ENCODE measurements at regions not wholly inside any gene's neighbourhood (a gene's known extent, or its start where the extent isn't known, plus 50 kb on each side); places are given as distances from the start of the nearest gene placed in this dataset.

DNA sequence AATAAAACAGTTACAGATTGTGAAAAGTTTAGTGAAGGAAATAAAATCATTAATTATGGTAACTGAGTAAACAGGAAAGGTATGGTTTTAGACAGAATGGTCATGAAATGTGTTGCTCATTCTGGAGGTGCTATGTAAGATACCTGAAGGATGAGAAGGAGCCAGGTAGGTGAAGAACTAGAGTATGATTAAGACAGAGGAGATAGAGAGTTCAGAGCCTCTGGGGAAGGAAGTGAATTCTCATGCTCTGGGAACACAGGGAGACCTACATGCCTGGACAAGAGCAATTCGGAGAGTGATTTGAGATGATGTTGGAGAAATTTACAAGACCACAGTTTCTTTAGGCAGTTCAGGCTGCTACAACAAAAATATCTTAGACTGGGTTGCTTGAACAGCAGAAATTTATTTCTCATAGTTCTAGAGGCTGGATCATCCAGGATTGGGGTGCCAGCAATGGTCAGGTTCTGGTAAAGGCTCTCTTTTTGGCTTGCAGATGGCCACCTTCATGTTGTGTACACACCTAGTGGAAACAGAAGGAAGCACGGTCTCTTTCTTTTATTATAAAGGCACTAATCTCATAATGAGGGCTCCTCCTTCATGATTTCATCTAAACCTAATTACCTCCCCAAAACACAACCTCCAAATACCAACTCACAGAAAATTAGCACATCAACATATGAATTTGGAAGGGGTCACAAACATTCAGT lies 1416.1 kb downstream of the PCDH7 start:
- no peak for DNase-seq (ENCODE audit: low read depth)

DNA sequence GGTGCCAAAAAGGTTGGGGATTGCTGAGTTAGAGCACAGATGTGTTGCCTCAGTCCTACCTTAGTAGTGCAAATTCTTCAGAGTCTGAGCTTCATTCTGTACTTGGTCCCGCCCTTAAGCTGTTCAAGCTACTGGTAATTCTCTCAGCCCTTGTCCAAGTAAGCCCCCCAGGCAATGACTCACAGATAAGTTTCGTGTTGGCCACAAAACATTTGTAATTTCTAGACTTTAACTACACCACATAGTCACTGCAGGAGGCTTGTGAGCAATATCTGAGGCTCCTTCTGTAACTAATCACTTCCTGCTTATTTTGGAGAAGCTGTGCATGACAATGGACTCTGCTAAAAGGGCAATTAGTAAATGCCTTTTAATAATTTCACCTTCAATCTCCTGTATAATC lies 1420.5 kb downstream of the PCDH7 start:
- peak; percentile 94 for DNase-seq (ENCODE audit: low read depth)

DNA sequence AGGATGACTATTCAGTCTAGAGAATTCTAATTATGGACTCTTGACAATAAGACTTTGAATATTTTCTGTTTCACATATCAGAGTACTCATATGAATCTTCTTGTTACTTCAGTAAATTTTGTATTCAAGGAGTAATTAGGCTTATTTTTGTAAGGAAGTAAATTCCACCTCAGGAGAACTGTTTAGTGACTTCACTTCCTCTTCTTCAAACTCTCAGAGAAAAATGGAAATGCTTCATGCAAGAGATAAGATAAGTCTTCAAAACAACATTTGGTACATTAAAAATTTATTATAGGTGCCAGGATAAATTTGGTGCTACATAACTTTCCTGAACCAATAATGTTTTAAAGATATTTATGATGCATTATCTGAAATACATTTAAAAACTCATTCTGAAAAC lies 1421.9 kb downstream of the PCDH7 start:
- DNase-seq (ENCODE audit: low read depth), result no peak

DNA sequence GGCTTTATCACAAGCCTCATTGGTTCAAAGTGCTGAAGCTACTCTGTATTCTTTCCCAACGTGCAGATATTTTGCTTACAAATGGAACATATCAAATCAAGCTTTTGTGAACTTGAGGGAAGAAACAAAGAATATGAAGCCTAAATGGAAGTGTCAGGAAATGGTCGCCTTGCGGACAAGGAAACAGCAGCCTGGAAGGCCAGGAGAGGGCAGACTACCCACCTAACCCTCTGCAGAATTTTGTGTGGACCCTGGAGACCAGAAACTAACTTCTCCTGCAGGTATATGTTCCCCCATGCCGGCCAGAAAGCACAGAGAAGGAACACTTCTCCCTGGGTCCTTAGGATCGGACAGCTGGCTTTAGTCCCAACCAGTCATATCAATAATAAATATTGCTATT lies 1425.8 kb downstream of the PCDH7 start:
- no peak for DNase-seq (ENCODE audit: low read depth)

DNA sequence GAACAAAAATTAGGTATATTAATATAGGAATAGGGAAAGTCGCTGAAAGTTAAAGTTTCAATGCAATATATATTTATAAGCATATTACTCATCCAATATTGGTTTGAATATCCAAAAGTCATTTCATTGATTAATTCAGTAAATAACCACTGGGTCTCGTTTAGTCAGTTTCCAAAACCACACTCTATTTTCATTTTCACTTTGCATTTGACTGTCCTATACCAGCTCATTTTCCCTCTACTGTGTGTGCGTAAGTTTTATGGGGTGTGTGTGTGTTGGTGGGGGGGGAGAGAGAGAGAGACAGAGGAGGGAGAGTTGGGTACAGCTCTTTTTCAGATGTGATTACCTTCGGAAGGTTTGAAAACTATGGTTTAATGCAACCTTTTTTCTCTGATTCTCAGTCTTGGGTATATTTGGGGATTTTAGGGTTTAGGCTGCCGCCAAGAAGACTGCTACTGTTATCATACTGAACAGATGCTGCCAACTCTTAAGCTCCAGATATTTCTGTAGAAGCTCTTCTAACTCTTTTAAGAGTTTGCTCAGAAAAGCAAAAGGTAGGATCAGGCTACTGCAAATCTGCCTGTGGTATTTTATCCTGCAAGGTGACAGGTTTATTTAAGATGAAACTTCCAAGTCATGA lies 1427.4 kb downstream of the PCDH7 start:
- no peak for DNase-seq (ENCODE audit: low read depth)

DNA sequence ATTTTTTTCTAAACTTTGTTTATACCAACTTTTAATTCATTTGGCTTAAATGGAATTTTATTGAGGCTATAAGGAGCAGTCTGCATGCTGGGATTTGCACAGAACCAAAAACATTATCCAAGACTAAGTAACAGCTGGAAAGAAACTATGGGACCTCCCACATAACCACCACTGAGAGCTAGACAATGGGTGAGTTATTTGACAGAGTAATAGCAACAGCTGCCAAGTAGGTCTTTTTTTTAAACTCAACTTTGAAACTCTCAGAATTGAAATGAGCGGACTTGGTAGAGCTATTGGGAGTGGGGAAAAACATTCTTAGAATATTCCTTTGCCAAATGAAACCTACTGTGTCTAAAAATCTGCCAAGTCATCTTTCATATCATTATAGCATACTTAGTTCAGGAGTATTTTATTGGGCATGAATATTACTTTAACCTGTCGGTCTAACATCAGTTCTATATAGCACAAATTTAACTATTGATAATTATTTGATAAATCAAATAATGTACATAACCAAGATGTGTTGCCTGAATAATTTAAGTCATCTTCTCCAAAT lies 1428.0 kb downstream of the PCDH7 start:
- DNase-seq (ENCODE audit: low read depth), result peak; percentile 6

DNA sequence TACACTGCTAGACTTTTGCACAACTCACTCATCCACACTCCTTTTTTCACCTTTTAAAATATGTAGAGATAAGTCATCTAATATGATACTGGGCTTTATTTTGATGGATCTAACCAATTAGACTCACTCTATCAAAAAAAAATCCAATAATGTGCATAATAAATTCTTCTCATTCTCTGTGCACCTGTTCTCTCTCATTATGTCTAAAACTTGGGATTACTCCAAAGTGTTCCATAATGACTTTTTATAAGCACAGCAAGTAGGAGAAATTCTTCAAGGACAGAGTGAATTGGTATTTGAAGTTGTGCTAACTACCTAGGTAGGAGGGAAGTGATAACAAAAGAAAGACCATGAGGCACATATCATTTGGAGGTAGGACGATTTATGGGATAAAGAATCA lies 1438.8 kb downstream of the PCDH7 start:
- no peak for DNase-seq (ENCODE audit: low read depth)

DNA sequence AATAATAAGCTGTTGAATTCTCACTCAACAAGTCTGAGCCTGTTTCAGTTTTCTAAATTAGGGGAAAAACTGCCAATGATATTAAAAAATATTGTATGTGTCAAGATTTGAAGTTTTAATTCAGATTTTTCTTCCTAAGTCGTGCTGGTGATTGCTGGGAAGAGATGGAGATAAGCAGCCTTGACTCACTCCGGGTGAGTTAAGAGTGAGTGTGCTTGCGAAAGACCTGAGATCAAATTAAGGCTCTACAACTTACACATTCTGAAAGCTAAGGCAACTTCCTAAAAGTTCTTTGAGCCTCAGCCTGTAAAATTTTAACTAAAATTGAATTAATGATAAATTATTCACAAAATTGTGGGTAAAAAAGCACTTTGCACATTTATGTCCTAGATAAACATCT lies 1441.2 kb downstream of the PCDH7 start:
- DNase-seq (ENCODE audit: low read depth), result peak; percentile 62

DNA sequence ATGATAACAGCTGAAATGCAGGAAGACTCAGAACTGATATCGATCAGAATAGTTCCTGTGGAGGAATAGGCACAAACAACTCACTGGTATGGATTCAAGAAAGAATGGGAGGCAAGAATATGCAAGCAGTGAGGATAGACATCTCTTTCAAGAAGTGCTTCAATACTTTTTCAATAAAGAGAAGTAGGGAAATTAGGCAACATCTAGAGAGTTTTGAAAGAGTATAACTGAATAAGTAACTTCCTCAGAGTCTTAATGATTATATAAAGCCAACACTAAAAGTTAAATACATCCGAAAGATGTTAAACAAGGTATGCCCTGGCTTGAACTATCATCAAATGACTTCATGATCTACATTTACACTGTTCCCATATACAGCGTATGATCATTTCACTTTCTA lies 1443.0 kb downstream of the PCDH7 start:
- DNase-seq (ENCODE audit: low read depth), result no peak

DNA sequence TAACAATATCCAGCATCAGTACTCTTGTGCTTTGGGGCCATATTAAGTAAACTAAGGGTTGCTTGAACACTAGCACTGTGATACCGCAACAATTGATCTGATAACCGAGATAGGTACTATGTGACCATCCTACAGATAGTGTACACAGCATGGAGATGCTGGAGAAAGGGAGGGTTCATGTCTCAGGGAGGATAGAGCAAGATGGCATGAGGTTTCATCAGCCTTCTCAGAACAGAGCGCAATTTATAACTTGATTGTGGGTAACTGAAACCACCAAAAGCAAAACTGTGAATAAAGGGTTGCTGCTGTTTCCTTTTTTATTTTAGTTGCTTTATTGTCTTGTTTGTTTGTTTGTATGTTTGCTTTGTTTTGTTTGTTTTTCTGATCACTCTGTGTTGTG lies 1449.7 kb downstream of the PCDH7 start:
- DNase-seq (ENCODE audit: low read depth), result no peak

DNA sequence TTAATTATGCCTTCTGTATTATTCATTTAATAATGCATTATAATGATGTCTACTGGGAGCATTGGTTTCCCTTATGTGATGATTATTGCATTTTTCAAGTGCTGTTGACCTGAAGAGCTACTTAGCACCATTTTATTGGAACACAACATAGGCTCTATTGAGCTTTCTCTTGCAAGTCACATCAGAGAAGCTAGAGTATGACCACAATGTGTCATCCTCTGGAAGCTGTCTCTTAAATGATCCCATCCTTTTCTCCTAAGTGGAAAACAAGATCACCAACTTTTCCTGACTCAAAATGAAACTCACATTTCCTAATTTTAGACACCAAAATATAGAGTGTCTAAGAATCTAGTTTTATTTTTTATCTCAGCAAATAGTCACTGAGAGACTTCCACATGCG lies 1451.9 kb downstream of the PCDH7 start:
- DNase-seq (ENCODE audit: low read depth), result peak; percentile 44

DNA sequence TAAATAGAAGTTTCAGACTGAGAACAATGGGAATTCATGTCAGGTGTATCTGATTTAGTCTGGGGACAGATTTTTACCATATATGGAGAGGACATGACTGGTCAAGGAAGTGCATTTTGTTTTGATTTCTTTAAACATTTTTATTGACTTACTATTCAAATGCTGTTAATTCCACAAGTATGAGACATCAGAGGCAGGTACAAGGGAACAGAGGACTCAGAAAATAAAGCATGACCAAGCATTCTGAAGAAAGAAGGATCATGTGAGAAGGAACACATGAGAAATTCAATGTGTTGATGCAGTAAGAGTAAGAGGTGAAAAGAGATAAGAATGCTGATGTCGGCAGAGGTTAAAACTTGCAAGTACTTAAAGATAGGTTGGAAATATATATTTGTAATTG lies 1452.6 kb downstream of the PCDH7 start:
- peak; percentile 73 for DNase-seq (ENCODE audit: low read depth)

DNA sequence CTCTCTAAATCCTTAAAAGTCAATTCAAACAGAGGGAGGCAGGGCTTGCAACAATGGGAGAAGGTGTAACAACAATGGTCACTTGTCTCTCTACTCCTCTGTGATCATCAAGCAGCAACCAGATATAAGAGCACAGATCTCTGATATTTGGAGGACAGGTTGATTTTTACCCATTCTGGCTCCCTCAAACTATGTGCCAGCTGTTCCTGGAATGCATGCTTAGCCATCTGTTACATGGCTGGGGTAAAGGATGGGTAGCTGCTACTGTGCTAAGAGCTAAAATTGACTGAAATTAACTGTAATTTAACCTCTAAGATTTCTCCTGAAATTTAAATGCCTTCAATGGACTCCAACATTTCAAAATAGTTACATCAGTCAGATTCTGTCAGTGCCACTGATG lies 1459.9 kb downstream of the PCDH7 start:
- DNase-seq (ENCODE audit: low read depth), result no peak

DNA sequence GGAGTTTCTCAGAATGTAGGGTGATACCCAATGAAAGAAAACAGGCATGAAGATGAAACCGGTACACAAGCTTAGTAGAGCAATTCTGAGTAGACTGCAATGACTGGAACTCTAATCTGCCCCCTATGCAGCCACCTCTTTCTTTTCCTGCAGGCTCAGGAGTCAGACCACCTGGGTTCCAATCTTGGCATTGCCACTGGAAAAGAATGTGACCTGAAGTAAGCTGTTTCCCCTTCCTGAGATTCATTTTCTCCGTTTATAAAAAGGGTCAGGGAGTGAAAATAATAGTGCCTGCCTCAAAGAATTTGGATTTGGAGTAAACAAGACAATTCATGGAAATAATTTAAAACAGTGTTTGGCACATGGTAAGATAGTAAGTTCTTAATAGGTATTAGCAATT lies 1464.0 kb downstream of the PCDH7 start:
- DNase-seq (ENCODE audit: low read depth), result no peak

DNA sequence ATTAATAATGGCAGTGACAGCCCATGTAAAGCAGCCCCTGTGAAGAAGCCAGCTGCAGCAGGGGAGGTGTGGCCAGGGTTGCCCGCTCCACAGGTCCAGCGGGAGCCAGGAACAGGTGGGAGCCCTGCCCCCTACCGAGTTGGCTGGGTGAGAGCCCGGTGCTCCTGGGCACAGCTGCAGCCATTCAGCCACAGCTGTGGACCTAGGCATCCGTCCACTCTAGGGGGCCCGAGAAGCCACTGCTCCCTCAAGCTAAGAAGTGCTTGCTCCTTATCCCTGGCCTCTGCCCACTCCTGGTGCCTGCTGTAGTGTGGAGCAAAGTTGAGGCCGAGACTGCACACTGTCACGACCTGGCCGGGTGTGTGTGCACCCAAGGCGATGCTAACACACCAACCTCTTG lies 1469.0 kb downstream of the PCDH7 start:
- DNase-seq (ENCODE audit: low read depth), result no peak

DNA sequence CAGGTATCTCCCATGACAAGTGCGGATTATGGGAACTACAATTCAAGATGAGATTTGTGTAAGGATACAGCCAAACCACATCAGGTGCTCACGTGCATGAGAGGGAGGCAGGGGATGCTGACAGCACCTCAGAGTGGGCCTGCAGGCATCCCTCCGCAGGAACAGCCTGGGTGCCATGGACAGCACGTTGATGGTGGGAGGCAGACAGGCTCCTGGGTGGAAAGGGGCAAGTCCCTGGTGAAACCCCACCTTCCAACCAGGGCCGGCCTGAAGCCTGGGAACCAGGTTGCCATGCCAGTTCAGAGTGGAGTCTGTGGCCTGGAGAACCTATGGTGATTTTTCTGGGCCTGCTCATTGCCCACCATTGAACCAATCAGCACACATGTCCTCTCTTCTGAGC lies 1469.6 kb downstream of the PCDH7 start:
- no peak for DNase-seq (ENCODE audit: low read depth)

DNA sequence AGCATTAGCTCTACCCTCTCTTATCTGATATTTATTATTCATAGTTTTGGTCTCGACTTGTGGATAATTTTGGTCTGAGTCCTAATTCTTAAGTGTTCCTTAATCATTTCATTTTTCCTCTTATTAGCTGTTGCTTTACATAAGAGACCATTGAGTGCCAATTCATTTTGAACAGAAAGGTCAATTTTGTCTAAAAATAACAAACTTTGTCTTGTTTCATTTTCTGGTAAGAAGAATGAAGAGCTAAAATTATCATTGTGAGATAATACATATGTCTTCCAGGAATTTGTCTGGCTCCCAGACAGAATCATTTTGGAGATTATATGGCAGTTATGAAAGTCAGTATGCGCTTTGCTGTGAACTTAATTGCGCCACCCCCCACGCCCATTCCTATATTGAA lies 1471.8 kb downstream of the PCDH7 start:
- DNase-seq (ENCODE audit: low read depth), result no peak

DNA sequence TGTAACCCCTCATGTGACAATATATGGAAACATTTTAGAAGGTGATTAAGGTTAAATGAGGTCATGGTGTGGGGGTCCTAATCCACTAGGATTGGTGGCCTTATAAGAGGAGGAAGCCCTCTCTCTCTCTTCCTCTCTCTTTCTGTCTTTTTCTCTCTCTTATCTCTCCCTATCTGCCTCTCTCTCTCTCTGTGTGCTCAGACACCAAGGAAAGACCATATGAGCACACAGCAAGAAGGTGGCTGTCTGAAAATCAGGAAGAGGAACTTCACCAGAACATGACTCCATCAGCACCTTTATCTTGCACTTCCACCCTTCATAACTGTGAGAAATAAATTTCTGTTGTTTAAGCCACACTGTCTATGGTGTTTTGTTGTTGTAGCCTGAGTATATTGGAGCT lies 1472.2 kb downstream of the PCDH7 start:
- DNase-seq (ENCODE audit: low read depth), result no peak

DNA sequence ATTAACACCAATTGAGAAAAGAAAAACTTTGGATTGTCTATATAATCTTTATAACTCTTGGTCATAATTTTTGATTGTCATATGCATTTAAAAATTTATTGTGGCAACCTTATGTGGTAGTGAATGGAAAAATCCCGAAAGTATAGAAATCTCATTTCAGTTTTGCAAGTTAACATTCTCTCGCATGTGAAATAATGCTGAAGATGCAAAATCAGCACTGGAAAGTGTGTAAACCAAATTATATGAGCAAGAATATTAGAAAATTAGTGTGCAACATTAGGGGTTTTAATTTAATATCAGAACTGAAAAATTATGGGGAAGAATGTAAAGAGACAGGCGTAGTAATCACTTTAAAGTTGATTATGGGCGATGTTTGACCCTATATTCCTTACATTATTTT lies 1472.8 kb downstream of the PCDH7 start:
- DNase-seq (ENCODE audit: low read depth), result no peak

DNA sequence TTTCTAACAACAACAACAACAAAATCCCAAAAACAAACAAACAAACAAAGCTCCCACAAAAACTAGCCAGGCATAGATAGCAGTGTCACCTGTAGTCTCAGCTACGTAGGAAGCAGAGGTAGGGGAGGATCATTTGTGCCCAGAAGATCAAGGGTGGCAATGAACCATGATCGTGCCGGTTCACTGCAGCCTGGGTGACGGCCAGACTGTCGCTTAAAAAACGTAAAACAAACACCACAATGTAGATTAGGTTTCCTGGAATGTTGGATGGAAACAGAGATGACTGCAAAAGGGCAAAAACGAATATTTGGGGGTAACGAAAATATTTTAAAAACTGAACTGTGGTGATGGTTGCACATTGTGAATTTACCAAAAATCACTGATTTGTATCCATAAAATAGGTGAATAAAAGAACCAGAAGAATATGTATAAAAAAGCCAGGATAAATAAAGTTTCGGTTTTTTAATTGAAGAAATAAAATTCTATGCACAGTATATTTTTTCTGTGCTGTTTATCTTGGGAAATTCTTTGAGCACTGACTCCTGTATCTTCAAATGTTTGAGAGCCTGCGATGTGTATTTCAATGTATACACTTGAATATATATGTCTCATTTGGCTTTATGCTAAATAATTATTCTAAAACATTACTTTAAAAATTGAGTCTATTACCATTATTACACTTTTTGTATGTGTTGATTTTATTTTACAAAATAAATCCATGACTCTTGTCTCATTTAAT lies 1477.0 kb downstream of the PCDH7 start:
- no peak for DNase-seq (ENCODE audit: low read depth)

DNA sequence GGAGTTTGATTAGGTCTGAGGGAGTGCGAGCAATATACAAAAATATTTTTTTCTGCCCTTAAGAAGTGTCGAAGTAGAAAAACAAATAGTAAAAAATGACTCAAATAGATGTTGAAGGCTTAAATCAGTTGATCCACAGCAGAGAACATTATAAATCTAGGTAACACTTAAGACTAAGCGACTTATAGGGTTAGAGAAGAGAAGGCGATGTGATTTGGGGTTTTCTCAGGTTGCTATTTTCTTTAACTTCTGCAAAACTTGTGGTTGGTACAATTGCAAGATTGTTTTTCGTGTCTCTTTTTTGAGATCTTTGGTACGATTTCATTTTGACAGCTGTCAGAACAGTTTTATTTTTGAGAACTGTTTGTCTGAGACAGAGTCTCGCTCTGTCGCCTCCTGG lies 1479.5 kb downstream of the PCDH7 start:
- no peak for DNase-seq (ENCODE audit: low read depth)

DNA sequence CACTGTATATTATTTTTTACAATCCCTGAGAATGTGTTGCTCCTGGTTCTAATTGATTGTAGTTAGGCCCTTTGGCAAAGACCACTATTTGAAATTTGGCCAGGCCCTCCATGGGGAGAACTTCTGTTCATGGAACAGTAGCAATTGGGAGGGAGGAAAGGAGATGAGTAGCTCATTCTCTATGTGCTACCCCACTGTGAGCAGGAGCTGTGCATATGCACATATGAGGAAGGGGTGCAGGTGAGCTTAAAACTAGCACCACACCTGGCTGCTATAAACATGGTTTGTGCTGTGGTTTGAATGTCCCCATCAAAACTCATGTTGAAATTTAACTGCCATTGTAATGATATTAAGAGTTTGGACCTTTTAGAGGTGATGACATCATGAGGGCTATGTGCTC lies 1483.2 kb downstream of the PCDH7 start:
- no peak for DNase-seq (ENCODE audit: low read depth)

DNA sequence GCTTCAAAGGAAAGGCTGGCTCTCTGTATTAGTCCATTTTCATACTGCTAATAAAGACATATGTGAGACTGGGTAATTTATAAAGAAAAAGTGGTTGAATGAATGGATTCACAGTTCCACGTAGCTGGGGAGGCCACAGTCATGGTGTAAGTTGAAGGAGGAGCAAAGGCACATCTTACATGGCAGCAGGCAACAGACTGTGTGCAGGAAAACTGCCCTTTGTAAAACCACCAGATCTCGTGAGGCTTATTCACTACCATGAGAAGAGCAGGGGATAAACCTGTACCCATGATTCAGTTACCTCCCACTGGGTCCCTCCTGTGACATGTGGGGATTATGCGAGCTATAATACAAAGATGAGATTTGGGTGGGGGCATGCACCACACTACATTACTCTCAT lies 1486.6 kb downstream of the PCDH7 start:
- DNase-seq (ENCODE audit: low read depth), result no peak
